Astrocyte of the cerebellum (primary cell): ENCODE measurements at regions not wholly inside any gene's neighbourhood (a gene's known extent, or its start where the extent isn't known, plus 50 kb on each side); places are given as distances from the start of the nearest gene placed in this dataset.

ENCODE experiments used
- DNase-seq: peaks from one replicate; pipeline ENCODE4 v3.0.0-alpha.2; 2011; ENCODE audit warnings: low read depth
- H3K4me3 ChIP-seq: 2 replicates; pipeline ENCODE4 v1.5.1; 2011; ENCODE audit warnings: mild to moderate bottlenecking, low read depth, low read length, moderate library complexity
- in situ Hi-C: cut with HindIII; loops from 2 replicates; pipeline ENCODE4 v1.10.0; 2017; ENCODE audit warnings: low sequenced_read_pairs
- TF ChIP-seq, protein P1 (sequence below): IDR thresholded peaks from 2 replicates; pipeline ENCODE4 v1.5.1; 2012; ENCODE audit warnings: low read length, low read depth, moderate library complexity, mild to moderate bottlenecking; ENCODE audit errors: missing control alignments

- in situ Hi-C loops: no loop called here
Observed at GRCh38 chr18:5661179-5661578, 117.4 kb upstream of the EPB41L3 start.

GRCh38 chr18:5653802-5654201 is 110.0 kb upstream of the EPB41L3 start:
- in situ Hi-C loops: no loop called here
- DNase-seq: no peak
- H3K4me3 ChIP-seq: no peak overlapping the region
- TF ChIP-seq, protein P1, sequence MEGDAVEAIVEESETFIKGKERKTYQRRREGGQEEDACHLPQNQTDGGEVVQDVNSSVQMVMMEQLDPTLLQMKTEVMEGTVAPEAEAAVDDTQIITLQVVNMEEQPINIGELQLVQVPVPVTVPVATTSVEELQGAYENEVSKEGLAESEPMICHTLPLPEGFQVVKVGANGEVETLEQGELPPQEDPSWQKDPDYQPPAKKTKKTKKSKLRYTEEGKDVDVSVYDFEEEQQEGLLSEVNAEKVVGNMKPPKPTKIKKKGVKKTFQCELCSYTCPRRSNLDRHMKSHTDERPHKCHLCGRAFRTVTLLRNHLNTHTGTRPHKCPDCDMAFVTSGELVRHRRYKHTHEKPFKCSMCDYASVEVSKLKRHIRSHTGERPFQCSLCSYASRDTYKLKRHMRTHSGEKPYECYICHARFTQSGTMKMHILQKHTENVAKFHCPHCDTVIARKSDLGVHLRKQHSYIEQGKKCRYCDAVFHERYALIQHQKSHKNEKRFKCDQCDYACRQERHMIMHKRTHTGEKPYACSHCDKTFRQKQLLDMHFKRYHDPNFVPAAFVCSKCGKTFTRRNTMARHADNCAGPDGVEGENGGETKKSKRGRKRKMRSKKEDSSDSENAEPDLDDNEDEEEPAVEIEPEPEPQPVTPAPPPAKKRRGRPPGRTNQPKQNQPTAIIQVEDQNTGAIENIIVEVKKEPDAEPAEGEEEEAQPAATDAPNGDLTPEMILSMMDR: no peak

More at GRCh38 chr18:5661179-5661578, 117.4 kb upstream of the EPB41L3 start:
- DNase-seq: no peak
- TF ChIP-seq, protein P1: no peak
- H3K4me3 ChIP-seq: no peak overlapping the region

- TF ChIP-seq, protein P1: no peak
- no peak overlapping the region for H3K4me3 ChIP-seq
- no peak for DNase-seq
- in situ Hi-C loops: no loop called here
Observed at GRCh38 chr18:5651736-5652135, 107.9 kb upstream of the EPB41L3 start.

GRCh38 chr18:5649439-5649838 is 105.6 kb upstream of the EPB41L3 start:
- no peak for DNase-seq
- in situ Hi-C loops: no loop called here
- no peak overlapping the region for H3K4me3 ChIP-seq
- TF ChIP-seq, protein P1: no peak

DNA sequence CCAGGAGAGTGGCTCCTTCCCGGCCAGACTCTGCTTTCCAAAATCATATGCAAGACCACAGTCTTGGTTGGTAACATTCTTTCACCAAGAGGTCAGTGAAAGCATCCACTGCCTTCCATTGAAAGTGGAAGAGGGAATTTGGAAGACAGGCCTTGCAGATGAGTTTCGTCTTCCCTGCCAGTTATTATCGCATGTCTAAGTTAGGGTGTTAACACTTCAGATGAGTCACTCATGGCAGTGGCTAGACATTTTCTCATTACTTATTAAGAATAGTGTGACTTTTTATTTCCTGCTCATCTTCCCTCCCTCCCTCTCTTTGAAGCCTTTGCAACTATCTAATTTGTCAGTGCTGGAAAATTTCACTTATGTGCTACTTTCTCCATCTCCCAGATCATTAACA is 102.9 kb upstream of the EPB41L3 start:
- in situ Hi-C loops: no loop called here
- H3K4me3 ChIP-seq: no peak overlapping the region
- no peak for DNase-seq
- TF ChIP-seq, protein P1: no peak

DNA sequence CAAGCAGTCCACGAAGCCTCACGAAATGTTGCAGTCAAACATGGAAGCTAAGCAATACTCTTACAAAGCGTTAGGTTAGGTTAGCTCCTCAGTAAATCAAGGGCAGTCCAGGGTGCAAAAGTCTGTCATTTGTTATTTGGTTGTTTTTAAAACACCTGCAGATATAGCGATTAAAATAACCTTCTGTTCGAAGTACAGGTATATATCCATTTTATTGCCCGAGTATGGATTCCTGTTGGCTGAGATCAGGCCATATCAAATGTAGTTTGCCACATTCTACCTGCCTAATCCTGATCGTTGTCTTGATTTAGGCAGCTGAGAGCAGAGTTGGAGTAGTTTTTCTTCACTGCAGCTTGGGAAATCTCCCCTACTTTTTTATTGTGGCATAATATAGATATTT is 99.5 kb upstream of the EPB41L3 start:
- no peak overlapping the region for H3K4me3 ChIP-seq
- TF ChIP-seq, protein P1: no peak
- in situ Hi-C loops: no loop called here
- no peak for DNase-seq

DNA sequence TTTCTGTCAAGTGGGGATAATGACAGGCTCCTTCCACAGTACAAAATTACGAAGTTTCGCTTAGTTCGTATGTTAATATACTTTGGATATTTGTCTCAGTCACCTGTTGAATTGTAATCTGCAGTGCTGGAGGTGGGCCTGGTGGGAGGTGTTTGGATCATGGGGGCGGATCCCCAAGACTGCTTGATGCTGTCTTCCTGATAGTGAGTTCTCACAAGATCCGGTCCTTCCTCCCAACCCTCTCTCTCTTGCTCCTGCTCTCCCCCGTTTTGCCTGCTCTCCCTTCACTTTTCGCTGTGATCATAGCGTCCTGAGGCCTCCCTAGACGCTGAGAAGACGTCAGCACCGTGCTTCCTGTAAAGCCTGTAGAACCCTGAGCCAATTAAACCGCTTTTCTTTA is 97.1 kb upstream of the EPB41L3 start:
- H3K4me3 ChIP-seq: no peak overlapping the region
- in situ Hi-C loops: no loop called here
- no peak for DNase-seq
- TF ChIP-seq, protein P1: no peak
